ENCODE measurements at regions not wholly inside any gene's neighbourhood (a gene's known extent, or its start where the extent isn't known, plus 50 kb on each side); places are given as distances from the start of the nearest gene placed in this dataset.

DNA sequence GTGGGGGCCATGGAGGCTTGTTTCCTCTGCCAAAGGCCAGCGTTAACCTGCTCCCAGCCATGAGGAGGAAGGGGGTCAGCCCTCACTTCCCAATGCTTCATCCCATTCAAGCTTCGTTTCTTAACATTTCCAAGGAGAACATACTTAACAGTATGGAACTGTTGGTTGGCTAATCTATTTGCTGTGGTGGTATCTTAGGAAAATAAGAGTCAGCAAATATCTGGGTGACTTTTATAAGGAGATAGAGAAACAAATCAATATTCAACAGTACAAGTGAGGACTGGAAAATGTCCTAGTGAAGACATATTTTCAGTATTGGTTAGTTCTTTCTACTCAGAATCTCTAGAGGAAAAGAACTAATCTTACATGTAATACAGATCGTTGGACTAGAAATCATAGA is 223.8 kb upstream of the ARRDC4 start:
- Histone ChIP-seq H3K27me3 (no peaks in the 10 kb centered on the region), H3K4me1 (ENCODE audit: low read depth) (no peaks in the 10 kb centered on the region)

GRCh38 chr15:97745481-97746071 is 214.9 kb upstream of the ARRDC4 start:
- Histone ChIP-seq H3K27ac (no peak overlapping the region), H3K36me3 (no peaks in the 10 kb centered on the region), H3K27me3 (no peaks in the 10 kb centered on the region), H3K9me3 (ENCODE audit: low read depth) (no peaks in the 10 kb centered on the region), H3K4me1 (ENCODE audit: low read depth) (no peaks in the 10 kb centered on the region), H3K4me3 (no peak overlapping the region)
- peak; percentile 18 to 53 for DNase-seq (ENCODE audit: low read depth in 1 of 2, low spot score in 1 of 2)
- TF ChIP-seq, protein P1, sequence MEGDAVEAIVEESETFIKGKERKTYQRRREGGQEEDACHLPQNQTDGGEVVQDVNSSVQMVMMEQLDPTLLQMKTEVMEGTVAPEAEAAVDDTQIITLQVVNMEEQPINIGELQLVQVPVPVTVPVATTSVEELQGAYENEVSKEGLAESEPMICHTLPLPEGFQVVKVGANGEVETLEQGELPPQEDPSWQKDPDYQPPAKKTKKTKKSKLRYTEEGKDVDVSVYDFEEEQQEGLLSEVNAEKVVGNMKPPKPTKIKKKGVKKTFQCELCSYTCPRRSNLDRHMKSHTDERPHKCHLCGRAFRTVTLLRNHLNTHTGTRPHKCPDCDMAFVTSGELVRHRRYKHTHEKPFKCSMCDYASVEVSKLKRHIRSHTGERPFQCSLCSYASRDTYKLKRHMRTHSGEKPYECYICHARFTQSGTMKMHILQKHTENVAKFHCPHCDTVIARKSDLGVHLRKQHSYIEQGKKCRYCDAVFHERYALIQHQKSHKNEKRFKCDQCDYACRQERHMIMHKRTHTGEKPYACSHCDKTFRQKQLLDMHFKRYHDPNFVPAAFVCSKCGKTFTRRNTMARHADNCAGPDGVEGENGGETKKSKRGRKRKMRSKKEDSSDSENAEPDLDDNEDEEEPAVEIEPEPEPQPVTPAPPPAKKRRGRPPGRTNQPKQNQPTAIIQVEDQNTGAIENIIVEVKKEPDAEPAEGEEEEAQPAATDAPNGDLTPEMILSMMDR (IDR thresholded peaks at IDR 0.05; ENCODE audit: low read depth, low read length): peak; percentile 48

More for the DNA sequence above, 223.8 kb upstream of the ARRDC4 start:
- TF ChIP-seq, protein P1 (IDR thresholded peaks at IDR 0.05; ENCODE audit: low read depth, low read length): no peak
- H3K36me3 ChIP-seq: no peaks in the 10 kb centered on the region
- no peaks in the 10 kb centered on the region for H3K9me3 ChIP-seq (ENCODE audit: low read depth)
- H3K27ac ChIP-seq: no peak overlapping the region
- DNase-seq (ENCODE audit: low read depth in 1 of 2, low spot score in 1 of 2): no peak
- no peak overlapping the region for H3K4me3 ChIP-seq

- H3K27me3 ChIP-seq: no peaks in the 10 kb centered on the region
- no peak overlapping the region for H3K27ac ChIP-seq
- no peak for DNase-seq (ENCODE audit: low read depth in 1 of 2, low spot score in 1 of 2)
- H3K4me1 ChIP-seq (ENCODE audit: low read depth): no peaks in the 10 kb centered on the region
- no peaks in the 10 kb centered on the region for H3K36me3 ChIP-seq
- TF ChIP-seq, protein P1 (IDR thresholded peaks at IDR 0.05; ENCODE audit: low read depth, low read length): no peak
- no peaks in the 10 kb centered on the region for H3K9me3 ChIP-seq (ENCODE audit: low read depth)
- H3K4me3 ChIP-seq: no peak overlapping the region
Observed at GRCh38 chr15:97747342-97747741, 213.2 kb upstream of the ARRDC4 start.

GRCh38 chr15:97748576-97748975 is 211.9 kb upstream of the ARRDC4 start:
- DNase-seq (ENCODE audit: low read depth in 1 of 2, low spot score in 1 of 2): no peak
- Histone ChIP-seq H3K27me3 (no peaks in the 10 kb centered on the region), H3K36me3 (no peaks in the 10 kb centered on the region), H3K4me3 (no peak overlapping the region), H3K27ac (no peak overlapping the region), H3K9me3 (ENCODE audit: low read depth) (no peaks in the 10 kb centered on the region), H3K4me1 (ENCODE audit: low read depth) (no peaks in the 10 kb centered on the region)
- TF ChIP-seq, protein P1 (IDR thresholded peaks at IDR 0.05; ENCODE audit: low read depth, low read length): no peak

- no peak for DNase-seq (ENCODE audit: low read depth in 1 of 2, low spot score in 1 of 2)
- TF ChIP-seq, protein P1 (IDR thresholded peaks at IDR 0.05; ENCODE audit: low read depth, low read length): no peak
- no peak overlapping the region for H3K4me3 ChIP-seq
- no peaks in the 10 kb centered on the region for H3K9me3 ChIP-seq (ENCODE audit: low read depth)
- no peak overlapping the region for H3K27ac ChIP-seq
- H3K4me1 ChIP-seq (ENCODE audit: low read depth): no peaks in the 10 kb centered on the region
- no peaks in the 10 kb centered on the region for H3K36me3 ChIP-seq
- H3K27me3 ChIP-seq: no peaks in the 10 kb centered on the region
Observed at GRCh38 chr15:97750060-97750459, 210.4 kb upstream of the ARRDC4 start.
